ENCODE measurements at regions not wholly inside any gene's neighbourhood (a gene's known extent, or its start where the extent isn't known, plus 50 kb on each side); places are given as distances from the start of the nearest gene placed in this dataset.
"Not testable (repeated sequence)": the region's sequence is repeated elsewhere in the genome, so short reads cannot be mapped to it uniquely, and the experiment has no call there.

DNA sequence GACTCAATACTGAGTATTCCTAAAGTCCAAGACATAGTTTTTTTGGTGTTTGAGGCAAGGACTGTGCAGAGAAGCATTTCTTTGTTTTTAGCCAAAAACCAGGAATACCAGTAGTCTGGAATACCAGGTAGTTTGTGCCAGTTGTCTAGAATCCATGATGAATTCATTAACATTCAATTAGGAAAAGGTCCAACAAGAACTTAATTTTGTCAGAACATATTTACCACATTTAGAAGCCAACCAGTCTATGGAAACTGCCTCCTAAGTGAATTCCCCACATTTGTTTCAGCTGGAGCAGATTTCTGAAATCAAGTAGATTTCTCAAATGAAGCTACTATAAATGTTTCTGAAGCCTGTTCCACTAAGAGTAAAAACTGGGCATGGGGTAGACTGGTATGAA, 1584.8 kb upstream of the ADGRL3 start:
- DNase-seq (ENCODE audit: low read depth) = no peak

DNA sequence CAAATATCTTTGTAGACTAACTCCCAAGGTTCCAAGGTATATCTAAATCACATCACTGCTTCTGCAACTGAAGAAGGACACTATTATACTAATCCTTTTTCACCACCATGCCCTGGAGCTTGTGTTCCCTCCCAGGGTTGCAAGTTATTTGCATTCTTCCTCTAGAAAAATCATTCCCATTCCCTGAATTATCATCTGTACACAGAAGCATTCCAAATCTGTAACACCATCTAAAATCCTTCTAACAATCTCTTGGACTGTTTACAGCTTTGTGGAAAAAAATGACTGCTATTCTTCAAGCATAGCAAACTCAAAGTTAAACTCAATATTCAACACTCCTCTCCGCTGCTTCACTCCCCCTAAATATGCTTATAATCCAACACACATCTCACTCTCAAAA, 1570.8 kb upstream of the ADGRL3 start:
- no peak for DNase-seq (ENCODE audit: low read depth)

DNA sequence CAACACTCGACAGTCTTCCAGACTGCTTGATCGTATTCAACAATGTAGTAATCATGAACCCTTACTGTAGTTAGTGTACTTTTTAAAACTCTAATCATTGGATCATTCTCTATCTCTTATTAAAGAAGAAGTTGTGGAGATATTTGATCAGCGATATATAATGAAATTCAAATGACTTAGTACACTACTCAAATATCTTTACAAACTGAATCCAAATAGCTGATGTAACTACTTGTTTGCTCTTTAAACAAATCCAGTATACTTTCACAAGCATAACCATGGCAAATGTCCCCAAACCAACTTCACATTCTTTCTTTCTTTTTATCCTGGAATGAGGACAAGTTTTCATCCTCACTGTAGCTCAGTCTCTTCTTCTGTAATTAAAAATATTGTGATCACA, 1569.9 kb upstream of the ADGRL3 start:
- no peak for DNase-seq (ENCODE audit: low read depth)

DNA sequence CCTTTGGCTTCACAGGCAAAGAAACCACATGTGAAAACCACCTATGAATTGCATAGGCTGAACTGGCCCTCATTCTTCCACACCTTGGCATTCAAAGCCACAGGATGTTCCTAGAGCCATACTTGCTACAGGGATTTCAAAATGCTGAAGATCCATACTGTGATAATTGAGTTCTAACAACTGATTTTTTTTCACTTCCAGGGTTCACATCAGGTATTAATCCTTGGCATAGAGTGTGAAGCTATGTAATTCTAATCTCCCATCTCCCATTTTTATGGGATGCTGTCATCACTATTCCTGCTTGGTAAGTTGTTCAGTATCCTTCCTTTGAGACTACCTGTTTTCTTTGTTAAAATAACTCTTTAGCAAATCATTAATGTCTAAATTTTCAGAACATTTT, 1569.2 kb upstream of the ADGRL3 start:
- DNase-seq (ENCODE audit: low read depth) = no peak

DNA sequence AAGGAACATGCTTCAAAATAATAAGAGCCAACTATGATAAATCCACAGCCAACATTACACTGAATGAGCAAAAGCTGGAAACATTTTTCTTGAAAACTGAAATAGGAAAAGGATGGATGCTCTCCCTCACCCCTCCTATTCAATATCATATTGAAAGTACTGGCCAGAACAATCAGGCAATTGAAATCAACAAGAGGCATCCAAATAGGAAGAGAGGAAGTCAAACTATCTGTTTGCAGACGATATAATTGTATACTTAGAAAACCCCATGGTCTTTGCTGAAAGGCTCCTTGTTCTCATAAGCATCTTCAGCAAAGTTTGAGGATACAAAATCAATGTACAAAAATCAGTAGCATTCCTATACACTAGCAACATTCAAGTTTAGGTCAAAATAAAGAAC, 1562.5 kb upstream of the ADGRL3 start:
- no peak for DNase-seq (ENCODE audit: low read depth)

DNA sequence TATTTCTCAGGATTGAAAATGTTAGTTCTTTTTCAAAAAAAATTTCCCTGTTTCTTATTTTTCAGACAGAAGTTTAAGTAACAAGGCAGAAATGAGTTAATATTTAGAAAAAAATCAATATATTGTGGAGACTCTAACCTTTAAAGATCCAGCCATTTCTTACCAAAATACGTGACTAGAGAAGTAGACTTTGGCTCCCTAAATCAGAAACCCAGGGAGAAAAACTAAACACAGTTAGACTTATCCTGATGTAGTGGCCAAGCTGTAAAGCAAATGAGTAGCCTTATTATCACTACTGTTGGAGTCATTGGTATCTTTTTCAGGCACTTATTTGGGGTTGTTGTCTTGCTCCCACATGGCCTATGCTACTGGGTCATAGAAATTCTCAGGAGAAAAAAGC, 1556.4 kb upstream of the ADGRL3 start:
- no peak for DNase-seq (ENCODE audit: low read depth)

DNA sequence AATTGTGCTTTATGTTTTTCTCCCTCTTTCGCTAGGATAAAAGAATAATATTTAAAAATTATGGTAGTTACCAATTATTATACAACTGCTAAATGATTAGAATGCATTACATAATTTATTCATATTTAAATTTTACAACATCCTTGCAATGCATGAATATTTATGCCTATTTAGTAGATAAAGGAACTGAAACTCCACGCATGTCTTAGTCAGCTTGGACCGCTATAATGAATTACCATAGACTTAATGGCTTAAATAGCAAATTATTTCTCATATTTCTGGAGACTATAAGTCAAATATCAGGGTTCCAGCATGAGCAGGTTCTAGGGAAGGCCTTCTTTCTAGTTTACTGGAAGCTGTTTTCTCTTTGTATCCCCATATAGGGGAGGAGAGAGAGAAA, 1555.4 kb upstream of the ADGRL3 start:
- no peak for DNase-seq (ENCODE audit: low read depth)

DNA sequence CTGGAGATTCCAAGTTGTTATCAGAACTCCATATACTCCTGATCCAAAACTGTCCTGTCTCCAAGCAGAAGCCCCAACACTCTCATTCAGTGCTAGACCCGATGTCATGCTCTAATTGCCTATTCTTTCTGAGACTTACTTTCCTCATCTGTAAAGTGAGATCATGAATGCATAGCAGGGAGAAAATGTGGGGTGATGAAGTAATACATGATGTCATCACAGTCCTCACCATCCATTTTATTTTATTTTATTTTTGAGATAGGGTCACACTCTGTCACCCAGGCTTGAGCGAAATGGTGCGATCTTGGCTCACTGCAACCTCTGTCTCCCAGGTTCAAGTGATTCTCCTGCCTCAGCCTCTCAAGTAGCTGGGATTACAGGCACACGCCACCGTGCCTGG, 1554.0 kb upstream of the ADGRL3 start:
- no peak for DNase-seq (ENCODE audit: low read depth)

DNA sequence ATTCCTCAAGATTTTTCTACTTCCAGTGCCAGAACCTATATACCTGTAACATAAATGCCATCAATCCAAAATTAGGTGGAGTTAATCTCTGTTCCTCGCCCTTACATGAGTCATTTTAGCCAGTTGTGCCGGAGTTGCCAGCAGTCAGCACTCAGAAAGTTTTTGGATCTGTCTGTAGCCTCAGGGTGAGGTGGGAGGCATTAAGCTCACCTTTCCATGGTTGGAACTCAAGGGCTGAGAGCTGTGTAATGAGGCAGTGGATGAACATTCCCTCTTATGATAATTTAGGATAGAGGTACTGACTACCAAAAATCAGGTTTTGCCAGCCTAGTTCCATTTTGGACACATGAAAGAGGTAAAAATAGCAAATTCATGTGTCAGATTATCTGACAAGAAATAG, 1553.1 kb upstream of the ADGRL3 start:
- DNase-seq (ENCODE audit: low read depth) = no peak

DNA sequence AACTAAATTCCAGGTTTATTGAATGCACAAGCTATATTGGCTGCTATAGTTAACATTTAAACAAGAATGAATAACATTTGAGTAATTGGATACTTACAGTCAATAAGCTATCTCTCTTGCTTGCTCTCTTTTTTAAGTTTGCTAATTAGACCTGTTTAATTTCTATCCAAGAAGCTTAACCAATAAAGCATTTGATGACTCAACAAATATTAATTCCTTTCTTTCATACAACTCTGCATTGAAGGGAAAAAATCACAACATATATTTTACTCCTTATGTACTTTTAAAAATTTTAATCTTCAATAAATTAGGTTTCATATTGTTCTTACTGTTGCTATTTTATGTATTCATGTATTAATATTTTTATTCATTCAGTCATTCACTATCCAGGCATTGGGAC, 1552.6 kb upstream of the ADGRL3 start:
- no peak for DNase-seq (ENCODE audit: low read depth)

DNA sequence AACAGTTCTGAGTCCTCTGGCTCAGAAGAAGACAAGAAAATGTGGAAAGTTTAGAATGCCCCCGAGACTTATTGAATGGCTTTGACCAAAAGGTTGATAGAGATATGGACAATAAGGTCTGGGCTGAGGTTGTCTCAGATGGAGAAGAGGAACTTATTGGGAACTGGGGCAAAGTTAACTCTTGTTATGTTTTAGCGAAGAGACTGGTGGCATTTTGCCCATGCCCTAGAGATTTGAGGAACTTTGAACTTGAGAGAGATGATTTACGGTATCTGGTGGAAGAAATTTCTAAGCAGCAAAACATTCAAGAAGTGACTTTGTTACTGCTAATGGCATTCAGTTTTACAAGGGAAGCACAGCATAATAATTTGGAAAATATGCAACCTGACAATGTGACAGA, 1549.3 kb upstream of the ADGRL3 start:
- DNase-seq (ENCODE audit: low read depth) = no peak

DNA sequence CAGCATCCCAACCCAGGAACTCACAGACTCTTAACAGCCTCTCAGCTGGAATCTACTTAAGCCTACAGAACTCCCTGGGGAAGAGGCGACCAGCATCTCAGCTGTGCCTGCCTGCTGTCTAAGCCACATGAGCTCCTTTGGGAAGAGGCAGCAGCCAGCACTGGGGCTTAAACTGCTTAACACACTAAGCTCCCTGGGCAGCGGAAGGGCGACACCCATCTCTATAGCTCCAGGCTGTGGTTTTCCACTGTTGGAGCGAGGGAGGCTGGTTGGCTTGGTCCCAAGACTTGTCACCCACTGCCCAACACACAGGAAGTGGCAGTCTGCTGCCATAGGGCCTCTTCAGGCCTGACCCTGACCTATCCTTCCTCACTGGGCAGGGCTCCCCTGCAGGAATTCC, 1544.1 kb upstream of the ADGRL3 start:
- DNase-seq (ENCODE audit: low read depth) = no peak

DNA sequence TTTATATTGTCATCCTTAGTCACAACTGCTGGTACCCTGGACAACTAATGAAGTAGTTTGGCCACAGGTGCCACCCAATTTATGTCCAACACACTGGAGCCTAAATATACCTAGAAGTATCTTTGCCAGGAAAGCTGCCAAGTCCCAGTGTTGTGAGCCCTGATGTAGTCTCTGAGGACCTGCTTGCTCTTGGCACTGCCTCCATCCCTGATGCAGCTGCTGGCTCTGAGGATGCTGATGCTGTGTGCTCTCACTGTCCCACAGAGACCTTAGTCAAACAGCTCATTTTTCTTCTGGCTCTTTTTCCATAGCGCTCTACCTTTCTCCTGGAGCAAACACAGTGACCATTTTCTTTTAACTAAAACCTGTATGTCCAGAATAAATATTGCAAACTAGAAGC, 1535.4 kb upstream of the ADGRL3 start:
- DNase-seq (ENCODE audit: low read depth) = no peak

DNA sequence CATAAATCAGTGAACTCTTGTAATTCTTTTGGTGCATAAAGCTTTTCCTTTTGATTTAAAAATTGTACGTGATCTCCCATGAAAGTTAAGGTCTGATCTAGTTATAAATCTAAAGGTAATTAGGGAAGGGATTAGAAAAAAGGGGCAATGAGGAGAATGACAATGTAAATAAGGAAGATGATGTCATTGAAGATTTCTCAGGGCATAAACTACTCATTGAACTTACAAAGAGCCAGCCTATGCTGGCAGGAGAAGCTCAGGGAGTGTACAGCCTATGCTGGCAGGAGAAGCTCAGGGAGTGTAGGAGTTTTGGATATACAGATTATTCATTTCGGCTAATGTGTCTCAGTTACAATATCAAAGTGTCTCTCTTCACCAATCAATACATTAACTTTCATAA, 1533.5 kb upstream of the ADGRL3 start:
- DNase-seq (ENCODE audit: low read depth) = no peak

DNA sequence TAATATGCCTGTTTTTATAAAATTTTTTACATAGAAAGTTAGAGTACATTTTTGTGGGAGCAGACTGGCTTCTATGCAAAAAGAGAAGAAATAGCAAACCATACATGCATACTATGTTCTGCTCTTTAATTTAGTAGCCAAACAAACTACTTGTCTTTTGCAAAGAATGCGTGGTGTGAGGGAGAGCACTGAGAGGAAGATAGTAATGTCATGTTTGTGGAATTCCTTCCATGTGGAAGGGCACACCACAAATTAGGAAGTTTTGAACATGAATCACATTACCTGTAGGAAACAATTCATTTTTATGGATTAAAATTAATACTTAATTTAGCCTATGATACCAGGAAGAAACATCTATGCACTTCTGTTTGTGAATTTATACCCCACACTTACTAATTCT, 1529.1 kb upstream of the ADGRL3 start:
- DNase-seq (ENCODE audit: low read depth) = no peak

DNA sequence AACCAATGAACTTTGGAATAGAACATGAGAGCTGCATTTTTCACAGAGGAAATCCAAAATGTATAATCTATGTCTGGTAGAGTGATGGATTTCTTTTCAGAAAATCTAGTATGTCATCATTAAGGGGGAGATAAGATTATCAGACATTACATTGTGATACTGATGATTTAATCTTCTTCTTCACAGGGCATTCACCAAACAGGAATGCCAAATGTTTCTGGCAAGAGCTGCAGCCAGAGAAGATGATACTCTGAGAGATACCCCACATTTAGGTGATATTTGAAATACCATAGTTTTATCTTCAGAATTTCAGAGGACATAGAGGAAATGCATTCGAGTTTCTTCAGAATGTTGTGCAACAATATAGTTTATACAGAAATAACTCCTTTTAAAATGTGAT, 1523.7 kb upstream of the ADGRL3 start:
- DNase-seq (ENCODE audit: low read depth) = no peak

DNA sequence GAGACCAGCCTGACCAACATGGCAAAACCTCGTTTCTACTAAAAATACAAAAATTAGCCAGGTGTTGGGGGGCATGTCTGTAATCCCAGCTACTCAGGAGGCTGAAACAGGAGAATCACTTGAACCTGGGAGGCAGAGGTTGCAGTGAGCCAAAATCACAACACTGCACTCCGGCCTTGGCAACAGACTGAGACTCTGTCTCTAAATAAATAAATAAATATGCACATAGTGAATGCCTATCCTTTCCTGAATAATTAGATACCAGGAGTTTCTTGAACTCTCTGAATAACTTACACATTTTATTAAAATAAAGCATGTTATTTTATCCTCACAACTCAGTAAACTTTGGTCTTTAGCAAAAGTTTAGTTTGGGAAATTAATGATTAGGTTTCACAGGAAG, 1523.1 kb upstream of the ADGRL3 start:
- DNase-seq (ENCODE audit: low read depth) = not testable (repeated sequence)

DNA sequence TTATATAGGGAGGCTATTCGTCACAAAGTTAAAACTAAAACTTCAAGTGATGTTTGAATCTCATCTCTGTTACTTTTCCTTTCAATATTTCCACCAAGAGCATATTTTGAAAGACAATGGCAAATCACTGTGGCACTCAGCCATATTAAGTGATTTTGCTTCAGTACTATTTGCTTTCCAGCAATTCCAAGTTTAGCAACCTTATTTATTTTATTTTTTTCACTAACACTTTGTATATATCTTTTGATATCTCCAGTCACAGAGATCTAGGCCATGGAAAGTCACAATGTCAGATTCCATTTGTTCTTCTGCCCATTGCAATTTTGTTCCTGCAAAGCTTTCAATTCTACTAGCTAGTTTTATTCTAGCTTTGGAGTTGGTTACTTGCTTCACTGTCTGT, 1514.5 kb upstream of the ADGRL3 start:
- no peak for DNase-seq (ENCODE audit: low read depth)

DNA sequence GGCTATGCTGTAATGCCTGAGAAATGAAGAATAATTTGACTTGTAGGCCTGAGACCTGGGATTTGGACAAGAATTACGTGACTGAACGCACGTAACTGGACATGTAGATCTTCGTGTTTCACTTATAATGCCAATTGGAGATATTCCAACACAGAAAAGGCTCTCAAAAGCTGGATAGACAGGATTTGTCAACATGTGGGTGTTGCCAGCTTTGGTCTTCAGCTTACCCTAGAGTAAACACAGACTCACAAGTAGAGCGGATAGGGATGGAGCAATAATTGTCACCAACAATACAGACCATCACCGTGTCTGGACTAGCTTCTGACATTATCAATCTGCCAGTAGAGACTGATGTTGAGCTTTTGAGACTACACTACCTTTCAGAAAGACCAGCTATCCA, 1511.0 kb upstream of the ADGRL3 start:
- DNase-seq (ENCODE audit: low read depth) = no peak

DNA sequence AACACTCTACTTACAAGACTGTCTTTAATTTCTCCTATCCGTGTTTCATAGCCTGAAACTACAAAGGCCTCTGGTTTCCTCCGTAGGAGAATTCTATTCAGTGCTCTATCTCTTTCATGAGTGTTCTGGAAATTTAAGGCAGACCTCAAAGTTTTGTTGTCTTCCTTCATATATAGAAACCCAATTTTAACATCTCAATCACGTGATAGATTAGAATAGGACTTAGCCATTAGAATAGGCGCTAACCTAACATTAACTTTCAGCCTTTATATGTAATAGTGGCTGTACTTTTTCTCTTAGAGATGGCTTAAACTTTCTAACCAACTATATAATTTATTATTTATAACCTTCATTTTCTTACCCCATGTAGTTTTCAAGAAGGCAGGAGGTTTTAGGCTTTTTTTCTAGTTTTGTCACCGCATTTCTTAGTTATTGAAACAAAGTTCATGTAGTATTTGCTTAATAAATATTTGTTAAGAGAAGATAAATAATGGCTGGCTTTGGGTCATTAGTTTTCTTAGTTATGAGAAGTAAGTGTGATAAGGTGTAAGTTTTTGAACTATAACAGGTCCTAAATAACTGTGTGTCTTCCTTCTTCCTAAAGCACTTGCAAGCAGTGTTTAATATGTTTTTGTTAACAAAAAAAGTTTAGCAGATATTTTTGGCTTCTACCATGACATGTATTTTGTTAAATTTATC, 1504.6 kb upstream of the ADGRL3 start:
- no peak for DNase-seq (ENCODE audit: low read depth)

DNA sequence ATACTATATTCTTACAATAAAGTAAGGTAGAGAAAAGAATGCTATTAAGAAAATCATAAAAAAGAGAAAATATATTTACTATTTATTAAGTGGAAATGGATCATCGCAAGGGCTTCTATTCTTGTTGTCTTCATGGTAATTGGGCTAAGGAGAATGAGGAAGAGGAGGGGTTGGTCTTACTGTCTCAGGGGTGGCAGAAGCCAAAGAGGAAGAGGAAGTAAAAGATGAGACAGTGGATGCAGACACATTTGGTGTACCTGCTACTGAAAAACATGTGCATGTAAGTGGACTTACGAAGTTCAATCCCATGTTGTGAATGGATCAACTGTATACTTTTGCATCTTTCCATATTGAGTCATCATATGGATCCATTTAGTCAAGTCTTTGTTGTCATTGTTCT, 1502.1 kb upstream of the ADGRL3 start:
- DNase-seq (ENCODE audit: low read depth) = no peak

DNA sequence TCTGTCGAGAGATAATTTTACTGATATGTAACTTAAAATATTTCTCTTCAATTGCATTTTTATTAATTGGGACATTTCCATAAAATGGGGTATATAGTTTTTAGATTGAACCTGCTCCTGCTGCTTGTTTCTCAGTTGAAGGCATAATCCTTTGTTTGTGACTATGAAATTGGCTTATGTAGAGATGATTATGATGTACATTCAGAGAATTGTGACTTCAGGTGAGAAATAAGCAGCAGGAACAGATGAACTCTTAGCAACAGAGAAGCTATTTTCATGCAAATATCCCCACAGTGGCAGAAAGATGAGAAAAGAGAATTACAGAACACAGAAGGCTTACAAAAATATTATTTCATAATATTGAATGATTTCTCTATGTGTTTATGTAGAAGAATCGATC, 1499.5 kb upstream of the ADGRL3 start:
- DNase-seq (ENCODE audit: low read depth) = no peak

DNA sequence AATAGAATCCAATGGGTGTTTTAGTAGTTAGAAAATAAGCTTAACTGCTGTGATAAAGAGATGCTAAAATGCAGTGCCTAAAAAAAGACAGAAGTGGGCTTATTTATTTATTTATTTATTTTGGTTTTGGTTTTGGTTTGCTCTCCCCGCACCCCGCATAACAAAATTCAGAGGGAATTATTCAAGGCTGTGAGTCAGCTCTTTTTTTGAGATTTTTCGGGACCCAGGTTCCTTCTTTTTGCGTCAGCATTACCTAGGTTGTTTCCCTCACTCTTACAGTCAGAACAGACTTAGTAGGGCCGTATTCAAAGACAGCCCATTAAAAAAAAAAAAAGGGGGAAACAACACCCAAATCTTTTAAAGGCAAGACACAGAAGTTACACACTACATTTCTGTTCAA, 1495.5 kb upstream of the ADGRL3 start:
- no peak for DNase-seq (ENCODE audit: low read depth)

DNA sequence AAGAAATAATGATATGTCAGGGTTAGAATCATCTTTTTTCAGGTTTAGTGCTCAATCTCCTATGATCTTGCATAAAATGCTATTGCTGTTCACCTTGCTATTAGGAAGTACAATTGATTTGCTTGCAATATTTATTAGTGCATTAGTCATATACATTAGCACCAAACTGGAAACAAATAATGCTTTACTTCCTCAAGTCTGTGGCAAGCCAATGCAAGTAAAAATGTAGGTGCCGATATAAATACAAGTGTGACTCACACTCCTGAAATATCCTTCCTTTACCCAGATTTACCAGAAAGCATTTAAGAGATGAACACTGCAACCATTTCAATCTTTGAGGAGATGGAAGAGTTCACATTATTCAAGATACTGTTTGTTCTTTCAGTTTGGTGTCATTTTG, 1487.7 kb upstream of the ADGRL3 start:
- DNase-seq (ENCODE audit: low read depth) = no peak

DNA sequence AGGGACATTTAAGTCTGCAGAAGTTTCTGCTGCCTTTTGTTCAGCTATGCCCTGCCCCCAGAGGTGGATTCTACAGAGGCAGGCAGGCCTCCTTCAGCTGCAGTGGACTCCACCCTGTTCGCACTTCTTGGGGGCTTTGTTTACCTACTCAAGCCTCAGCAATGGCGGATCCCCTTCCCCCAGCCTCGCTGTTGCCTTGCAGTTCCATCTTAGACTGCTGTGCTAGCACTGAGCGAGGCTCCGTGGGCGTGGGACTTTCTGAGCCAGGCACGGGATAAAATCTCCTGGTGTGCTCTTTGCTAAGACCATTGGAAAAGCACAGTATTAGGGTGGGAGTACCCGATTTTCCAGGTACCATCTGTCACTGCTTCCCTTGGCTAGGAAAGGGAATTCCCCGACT, 1475.8 kb upstream of the ADGRL3 start:
- DNase-seq (ENCODE audit: low read depth) = not testable (repeated sequence)
